Colonic mucosa (tissue), 4 donors: ENCODE measurements at regions not wholly inside any gene's neighbourhood (a gene's known extent, or its start where the extent isn't known, plus 50 kb on each side); places are given as distances from the start of the nearest gene placed in this dataset.

Experiments
- DNase-seq: peaks from one replicate; pipeline ENCODE4 v3.0.0-alpha.2; 2020
- H3K27ac ChIP-seq: fragments of 200-600 bp; one replicate; pipeline ENCODE4 v1.8.0; 2021
- H3K27me3 ChIP-seq: fragments of 200-600 bp; one replicate; pipeline ENCODE4 v1.8.0; 2021
- H3K36me3 ChIP-seq: fragments of 200-600 bp; one replicate; pipeline ENCODE4 v1.8.0; 2021
- H3K4me1 ChIP-seq: fragments of 200-600 bp; one replicate; pipeline ENCODE4 v1.8.0; 2021; ENCODE audit warnings: mild to moderate bottlenecking
- H3K4me3 ChIP-seq: fragments of 200-600 bp; one replicate; pipeline ENCODE4 v1.8.0; 2021
- H3K9ac ChIP-seq, 2 donors: one replicate each; pipeline ENCODE4 v1.7.0; 2013; ENCODE audit warnings: control low read depth in 2 of 2, low read depth in 2 of 2, low read length in 2 of 2
- H3K9me3 ChIP-seq: fragments of 200-600 bp; one replicate; pipeline ENCODE4 v1.8.0; 2021
- CTCF ChIP-seq: fragments of 200-600 bp; IDR thresholded peaks from one replicate; pipeline ENCODE4 v1.8.0; 2022; ENCODE audit warnings: antibody characterized with exemption, mild to moderate bottlenecking
- intact Hi-C: fragments of 100-400 bp; cut with DNase I; formaldehyde crosslinking; loops from one replicate; pipeline ENCODE4 v1.14.1; 2022
- donor health status: healthy.
- donor health status: DM: no; HTN: no; CAD: no.
- donor health status: DM: no; HTN: no; CAD: no.

DNA sequence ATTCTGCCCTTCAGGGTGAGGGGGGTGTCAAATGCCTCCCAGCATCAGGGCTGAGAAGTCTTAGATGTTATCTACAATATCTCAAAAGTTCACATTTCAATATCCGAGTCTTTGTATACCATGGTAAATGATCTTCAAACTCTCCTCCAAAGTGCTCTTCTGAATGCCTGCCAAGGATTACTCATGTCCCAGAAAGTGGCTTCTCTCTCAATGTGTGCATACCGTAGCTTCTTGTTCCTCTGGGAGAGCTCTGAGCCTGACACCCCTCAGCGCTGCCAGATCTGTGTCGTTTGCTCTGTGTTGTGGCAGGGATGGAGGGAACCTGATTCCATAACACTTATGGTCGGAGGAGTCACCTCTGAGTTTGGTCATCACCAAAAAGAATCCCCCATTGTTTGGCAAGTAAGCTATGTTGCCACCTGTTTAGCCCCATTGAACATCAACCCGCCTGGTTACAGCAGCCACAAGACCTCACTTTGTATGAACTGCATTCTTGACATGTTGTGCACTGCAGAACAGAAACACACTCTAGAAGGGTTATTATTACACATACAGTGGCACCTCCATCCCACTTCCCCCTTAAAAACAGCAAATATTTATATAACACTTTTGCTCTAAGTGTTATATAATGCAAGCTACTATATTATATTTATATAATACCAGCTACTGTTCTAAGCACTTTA is 163.1 kb upstream of the MIR17HG start:
- H3K27me3 ChIP-seq = no peaks in the 10 kb centered on the region
- H3K9ac ChIP-seq = no peak overlapping the region
- no peak overlapping the region for H3K27ac ChIP-seq
- no peak for DNase-seq
- H3K36me3 ChIP-seq = no peaks in the 10 kb centered on the region
- no peak for TF ChIP-seq CTCF
- H3K4me3 ChIP-seq = no peak overlapping the region
- H3K4me1 ChIP-seq = no peaks in the 10 kb centered on the region
- intact Hi-C loops = no loop called here
- H3K9me3 ChIP-seq = no peaks in the 10 kb centered on the region

- no peak for TF ChIP-seq CTCF
- Histone ChIP-seq H3K4me3 (no peak overlapping the region), H3K9ac (no peak overlapping the region), H3K4me1 (no peaks in the 10 kb centered on the region), H3K9me3 (no peaks in the 10 kb centered on the region), H3K36me3 (no peaks in the 10 kb centered on the region), H3K27me3 (no peaks in the 10 kb centered on the region), H3K27ac (no peak overlapping the region)
- intact Hi-C loops = loop anchor here (5.0 kb wide), 1 partner anchor 53 kb away; no protein-coding TSS in a partner anchor
- DNase-seq = no peak
Observed at GRCh38 chr13:91185294-91185863, 162.1 kb upstream of the MIR17HG start.

- Histone ChIP-seq H3K4me3 (no peak overlapping the region), H3K27ac (no peak overlapping the region), H3K36me3 (no peaks in the 10 kb centered on the region), H3K4me1 (no peaks in the 10 kb centered on the region), H3K9me3 (no peaks in the 10 kb centered on the region), H3K9ac (no peak overlapping the region), H3K27me3 (no peaks in the 10 kb centered on the region)
- intact Hi-C loops = loop anchor here (5.0 kb wide), 1 partner anchor 55 kb away; no protein-coding TSS in a partner anchor
- TF ChIP-seq CTCF = no peak
- DNase-seq = no peak
Observed at GRCh38 chr13:91187522-91187921, 160.0 kb upstream of the MIR17HG start.

DNA sequence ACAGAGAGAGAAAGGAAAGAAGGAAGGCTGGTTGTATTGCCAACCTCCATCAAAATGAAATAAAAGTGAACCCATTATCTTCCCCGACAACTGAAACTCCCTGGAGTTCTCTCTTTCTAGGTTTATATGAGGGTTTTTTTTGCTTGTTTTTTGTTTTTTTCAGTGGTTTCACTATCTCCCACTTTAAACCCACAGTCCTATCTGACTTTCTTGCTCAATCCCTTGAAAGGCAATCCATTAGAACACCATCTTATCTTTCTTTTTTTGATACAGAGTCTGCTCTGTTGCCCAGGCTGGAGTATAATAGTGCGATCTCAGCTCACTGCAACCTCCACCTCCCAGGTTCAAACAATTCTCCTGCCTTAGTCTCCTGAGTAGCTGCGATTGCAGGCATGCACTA is 158.0 kb upstream of the MIR17HG start:
- H3K9me3 ChIP-seq = no peaks in the 10 kb centered on the region
- no peak overlapping the region for H3K4me3 ChIP-seq
- no peak overlapping the region for H3K27ac ChIP-seq
- no peaks in the 10 kb centered on the region for H3K27me3 ChIP-seq
- no peaks in the 10 kb centered on the region for H3K36me3 ChIP-seq
- no peaks in the 10 kb centered on the region for H3K4me1 ChIP-seq
- no peak for DNase-seq
- no peak for TF ChIP-seq CTCF
- intact Hi-C loops = loop anchor here (5.0 kb wide), 1 partner anchor 57 kb away; no protein-coding TSS in a partner anchor
- no peak overlapping the region for H3K9ac ChIP-seq

- no peak overlapping the region for H3K9ac ChIP-seq
- DNase-seq = no peak
- H3K9me3 ChIP-seq = no peaks in the 10 kb centered on the region
- H3K27ac ChIP-seq = no peak overlapping the region
- no peaks in the 10 kb centered on the region for H3K27me3 ChIP-seq
- H3K36me3 ChIP-seq = no peaks in the 10 kb centered on the region
- intact Hi-C loops = no loop called here
- no peak for TF ChIP-seq CTCF
- H3K4me1 ChIP-seq = no peaks in the 10 kb centered on the region
- H3K4me3 ChIP-seq = no peak overlapping the region
Observed at GRCh38 chr13:91193358-91193757, 154.1 kb upstream of the MIR17HG start.
